HepG2 (cell line): ENCODE measurements at regions not wholly inside any gene's neighbourhood (a gene's known extent, or its start where the extent isn't known, plus 50 kb on each side); places are given as distances from the start of the nearest gene placed in this dataset.

Experiments used
- ATAC-seq: fragments of 200-7000 bp; cut with Tn5 transposase; 3 replicates; pipeline ENCODE4 v1.9.1; 2020; ENCODE audit warnings: mild to moderate bottlenecking, moderate library complexity
- BruUV-seq: library from RNA; stranded (reverse); fragments of 400-500 nt; replicated peaks from 2 replicates; lab custom pipeline; 2021; lab: Mats Ljungman, UMichigan
- CTCF ChIA-PET: fragments of 300-600 bp; formaldehyde crosslinking; extraction: SDS; loops from one replicate; lab custom pipeline; 2021; ENCODE audit warnings: low total read pairs, inconsistent platforms, low intra/inter-chr PET ratio; lab: Yijun Ruan, JAX
- POLR2A ChIA-PET: fragments of 350-600 bp; sonication (Branson Sonifier 250); formaldehyde crosslinking; loops from one replicate; lab custom pipeline; 2020; ENCODE audit warnings: antibody characterized with exemption, inconsistent platforms; lab: Yijun Ruan, JAX
- DNase-seq: peaks from one replicate; pipeline ENCODE4 v3.0.0-alpha.2; 2015; ENCODE audit warnings: low spot score
- FAIRE-seq: peaks from 3 replicates; lab custom pipeline; 2011; peaks lifted over from hg19 to GRCh38; lab: Jason Lieb, UNC
- H2AFZ ChIP-seq: one replicate; pipeline ENCODE4 v1.6.1; 2011; ENCODE audit warnings: low read length, inconsistent platforms
- H3K27ac ChIP-seq: fragments of 300-600 bp; 3 replicates; pipeline ENCODE4 v1.8.0; 2011; ENCODE audit warnings: mixed run types, mild to moderate bottlenecking, mixed read lengths, low read length, inconsistent platforms; ENCODE audit not compliant: insufficient read depth; ENCODE audit errors: extremely low read length
- H3K27me3 ChIP-seq, 2 experiments: fragments of 200-600 bp in 1 of 2; 2 replicates in 1 of 2; 3 replicates in 1 of 2; pipeline versions ENCODE4 v1.6.0 to v1.8.0; 2011; ENCODE audit warnings: low read length in 2 of 2, mild to moderate bottlenecking in 2 of 2, moderate library complexity in 2 of 2, inconsistent platforms in 1 of 2; ENCODE audit not compliant: insufficient read depth in 2 of 2, control insufficient read depth in 1 of 2
- H3K36me3 ChIP-seq, 2 experiments: fragments of 200-600 bp in 1 of 2; replicated peaks in 1 of 2; 2 replicates in 1 of 2; 3 replicates in 1 of 2; pipeline versions ENCODE4 v1.5.1 to v1.8.0; 2011; ENCODE audit warnings: low read length in 2 of 2, inconsistent platforms in 1 of 2; ENCODE audit not compliant: insufficient read depth in 2 of 2, control insufficient read depth in 1 of 2
- H3K4me1 ChIP-seq: 2 replicates; pipeline ENCODE4 v1.5.1; 2012; ENCODE audit warnings: low read length, inconsistent platforms; ENCODE audit not compliant: insufficient read depth
- H3K4me2 ChIP-seq: 2 replicates; pipeline ENCODE4 v1.6.0; 2011; ENCODE audit warnings: low read depth, low read length, inconsistent platforms
- H3K4me3 ChIP-seq, 3 experiments: fragments of 200-600 bp in 1 of 3; sonication (generic), shearing (Covaris generic) in 1 of 3; replicated peaks in 1 of 3; 2 replicates each; pipeline ENCODE4 v1.5.1; 2011 to 2016; ENCODE audit warnings: low read length in 3 of 3, inconsistent platforms in 2 of 3, low read depth in 2 of 3, mild to moderate bottlenecking in 2 of 3, control low read depth in 1 of 3, mixed read lengths in 1 of 3; ENCODE audit not compliant: insufficient read depth in 1 of 3
- H3K79me2 ChIP-seq: one replicate; pipeline ENCODE4 v1.6.1; 2011; ENCODE audit warnings: low read length, inconsistent platforms; ENCODE audit not compliant: insufficient read depth
- H3K9ac ChIP-seq: 2 replicates; pipeline ENCODE4 v1.6.0; 2011; ENCODE audit warnings: mild to moderate bottlenecking, low read depth, low read length, inconsistent platforms; ENCODE audit not compliant: insufficient read depth
- H3K9me3 ChIP-seq: 2 replicates; pipeline ENCODE4 v1.5.1; 2012; ENCODE audit warnings: mild to moderate bottlenecking, low read length
- H4K20me1 ChIP-seq: 2 replicates; pipeline ENCODE4 v1.6.0; 2011; ENCODE audit warnings: inconsistent platforms, mild to moderate bottlenecking, low read length, moderate library complexity; ENCODE audit not compliant: insufficient read depth
- EP300 ChIP-seq, 3 experiments: sonication (generic) in 1 of 3; formaldehyde crosslinking in 1 of 3; IDR thresholded peaks; 2 replicates each; pipeline versions ENCODE4 v1.5.1 to v1.6.1; 2011 to 2020; ENCODE audit warnings: low read depth in 2 of 3, low read length in 2 of 3, borderline replicate concordance in 1 of 3, improper control_type of control experiment in 1 of 3, mild to moderate bottlenecking in 1 of 3, missing genetic modification reagents in 1 of 3, moderate library complexity in 1 of 3
- FOSL2 ChIP-seq: sonication (generic); formaldehyde crosslinking; IDR thresholded peaks from 2 replicates; pipeline ENCODE4 v1.4.0; 2020; ENCODE audit warnings: missing genetic modification reagents
- GABPB1 ChIP-seq: IDR thresholded peaks from 2 replicates; pipeline ENCODE4 v1.6.1; 2016; ENCODE audit warnings: mild to moderate bottlenecking, missing genetic modification reagents, moderate library complexity, missing compliant biosample characterization
- HHEX ChIP-seq: IDR thresholded peaks from 2 replicates; pipeline ENCODE4 v1.6.1; 2016; ENCODE audit warnings: control low read depth
- PHF21A ChIP-seq: sonication (generic); formaldehyde crosslinking; IDR thresholded peaks from 2 replicates; pipeline ENCODE4 v1.5.0; 2020; ENCODE audit warnings: mild to moderate bottlenecking, missing genetic modification reagents
- TFAP4 ChIP-seq: sonication (generic); IDR thresholded peaks from 2 replicates; pipeline ENCODE4 v1.6.1; 2016; ENCODE audit warnings: low read depth, borderline replicate concordance
- ZNF414 ChIP-seq: sonication (generic); formaldehyde crosslinking; IDR thresholded peaks from 2 replicates; pipeline ENCODE4 v1.5.0; 2020; ENCODE audit warnings: missing genetic modification reagents
- WGBS: methylation state at CpG from one replicate; pipeline ENCODE4 v1.1.6; 2017; ENCODE audit warnings: low lambda C conversion rate; 5-methylcytosine and 5-hydroxymethylcytosine counted together
- in situ Hi-C: cut with HindIII; loops from 2 replicates; pipeline ENCODE4 v1.10.0; 2017; ENCODE audit warnings: low pct_unique_long_range_greater_than_20kb; ENCODE audit not compliant: extremely low pct_ligation_motif_present
- intact Hi-C: fragments of 100-400 bp; cut with micrococcal nuclease; formaldehyde crosslinking; loops from one replicate; pipeline ENCODE4 v1.10.0; 2022; ENCODE audit not compliant: unreplicated experiment

GRCh38 chr10:30231071-30231652 lies 117.9 kb downstream of the MTPAP start:
- no TSS peak for BruUV-seq
- DNase-seq (peak; percentile 13), FAIRE-seq (no peak), ATAC-seq (peak; percentile 83)
- Histone ChIP-seq H3K9me3 (no peaks in the 10 kb centered on the region), H2AFZ (no peak overlapping the region), H3K79me2 (no peaks in the 10 kb centered on the region), H4K20me1 (no peaks in the 10 kb centered on the region), H3K27me3 (no peaks in the 10 kb centered on the region), H3K4me3 (no peak overlapping the region), H3K27ac (no peak overlapping the region), H3K36me3 (no peaks in the 10 kb centered on the region), H3K4me1 (peaks cover 11% of the 10 kb centered on the region; the same call in 1 of the 2 replicates), H3K9ac (no peak overlapping the region), H3K4me2 (no peak overlapping the region)
- intact Hi-C loops, result no loop called here
- POLR2A ChIA-PET, result no interaction called here
- TF ChIP-seq TFAP4 (peak; percentile 9; the same call in 1 of the 2 replicates), HHEX (CRISPR knock-in tag) (no peak), ZNF414 (no peak), GABPB1 (CRISPR knock-in tag) (no peak), EP300 (IDR thresholded peaks at IDR 0.05; ENCODE audit: low read depth in 2 of 2, low read length in 2 of 2) (no peak), EP300 (CRISPR knock-in tag; IDR thresholded peaks at IDR 0.05; ENCODE audit: borderline replicate concordance) (no peak), PHF21A (CRISPR knock-in tag) (no peak), FOSL2 (CRISPR knock-in tag) (peak; percentile 81)
- CTCF ChIA-PET, result no interaction called here
- WGBS, result 2% methylated on average over 8 of the region's 8 CpGs
- in situ Hi-C loops, result loop anchor here (10.0 kb wide), 1 partner anchor 226 kb away; no protein-coding TSS in a partner anchor
